ENCODE measurements at regions not wholly inside any gene's neighbourhood (a gene's known extent, or its start where the extent isn't known, plus 50 kb on each side); places are given as distances from the start of the nearest gene placed in this dataset.
"Not testable (repeated sequence)": the region's sequence is repeated elsewhere in the genome, so short reads cannot be mapped to it uniquely, and the experiment has no call there.

- TF ChIP-seq CTCF (IDR thresholded peaks at IDR 0.05; ENCODE audit: low read depth, low read length, missing control alignments): no peak
- no peak for DNase-seq (ENCODE audit: low read depth)
- in situ Hi-C loops (cut with HindIII; ENCODE audit: low sequenced_read_pairs): loop anchor here (25.0 kb wide), 1 partner anchor 110 kb away; no protein-coding TSS in a partner anchor
- H3K4me3 ChIP-seq (ENCODE audit: low read depth, low read length): no peak overlapping the region
Observed at GRCh38 chr7:85796956-85797355, 610.1 kb upstream of the SEMA3D start.

- H3K4me3 ChIP-seq (ENCODE audit: low read depth, low read length); DNase-seq (ENCODE audit: low read depth): not testable (repeated sequence)
- in situ Hi-C loops (cut with HindIII; ENCODE audit: low sequenced_read_pairs): loop anchor here (25.0 kb wide), 1 partner anchor 104 kb away; no protein-coding TSS in a partner anchor
Observed at GRCh38 chr7:85791098-85791497, 604.2 kb upstream of the SEMA3D start.

GRCh38 chr7:85781606-85782005 is 594.8 kb upstream of the SEMA3D start:
- H3K4me3 ChIP-seq (ENCODE audit: low read depth, low read length): no peak overlapping the region
- no peak for TF ChIP-seq CTCF (IDR thresholded peaks at IDR 0.05; ENCODE audit: low read depth, low read length, missing control alignments)

GRCh38 chr7:85776691-85777345 is 590.0 kb upstream of the SEMA3D start:
- DNase-seq (ENCODE audit: low read depth): no peak
- no peak overlapping the region for H3K4me3 ChIP-seq (ENCODE audit: low read depth, low read length)
- in situ Hi-C loops (cut with HindIII; ENCODE audit: low sequenced_read_pairs): loop anchor here (25.0 kb wide), 1 partner anchor 90 kb away; no protein-coding TSS in a partner anchor
- no peak for TF ChIP-seq CTCF (IDR thresholded peaks at IDR 0.05; ENCODE audit: low read depth, low read length, missing control alignments)

More at GRCh38 chr7:85781606-85782005, 594.8 kb upstream of the SEMA3D start:
- in situ Hi-C loops (cut with HindIII; ENCODE audit: low sequenced_read_pairs): loop anchor here (25.0 kb wide), 1 partner anchor 94 kb away; no protein-coding TSS in a partner anchor
- DNase-seq (ENCODE audit: low read depth): no peak

GRCh38 chr7:85775431-85775830 is 588.6 kb upstream of the SEMA3D start:
- TF ChIP-seq CTCF (IDR thresholded peaks at IDR 0.05; ENCODE audit: low read depth, low read length, missing control alignments): no peak
- H3K4me3 ChIP-seq (ENCODE audit: low read depth, low read length): no peak overlapping the region
- DNase-seq (ENCODE audit: low read depth): no peak
- in situ Hi-C loops (cut with HindIII; ENCODE audit: low sequenced_read_pairs): loop anchor here (25.0 kb wide), 1 partner anchor 88 kb away; no protein-coding TSS in a partner anchor

- TF ChIP-seq CTCF (IDR thresholded peaks at IDR 0.05; ENCODE audit: low read depth, low read length, missing control alignments): no peak
- no peak for DNase-seq (ENCODE audit: low read depth)
- no peak overlapping the region for H3K4me3 ChIP-seq (ENCODE audit: low read depth, low read length)
- in situ Hi-C loops (cut with HindIII; ENCODE audit: low sequenced_read_pairs): loop anchor here (25.0 kb wide), 1 partner anchor 88 kb away; no protein-coding TSS in a partner anchor
Observed at GRCh38 chr7:85774986-85775385, 588.1 kb upstream of the SEMA3D start.

- in situ Hi-C loops (cut with HindIII; ENCODE audit: low sequenced_read_pairs): no loop called here
- peak; percentile 8 for DNase-seq (ENCODE audit: low read depth)
- H3K4me3 ChIP-seq (ENCODE audit: low read depth, low read length): no peak overlapping the region
- TF ChIP-seq CTCF (IDR thresholded peaks at IDR 0.05; ENCODE audit: low read depth, low read length, missing control alignments): no peak
Observed at GRCh38 chr7:85773116-85773728, 586.4 kb upstream of the SEMA3D start.
